ENCODE measurements at regions not wholly inside any gene's neighbourhood (a gene's known extent, or its start where the extent isn't known, plus 50 kb on each side); places are given as distances from the start of the nearest gene placed in this dataset.

- no peak for TF ChIP-seq CTCF (IDR thresholded peaks at IDR 0.05)
- no peak for TF ChIP-seq POLR2AphosphoS5 (IDR thresholded peaks at IDR 0.05)
Measured at GRCh38 chr1:239739919-239740318, 351.8 kb upstream of the FMN2 start.
